Panc1 (cell line): ENCODE measurements at regions not wholly inside any gene's neighbourhood (a gene's known extent, or its start where the extent isn't known, plus 50 kb on each side); places are given as distances from the start of the nearest gene placed in this dataset.

Experiments
- CTCF ChIP-seq: fragments of 450-650 bp; IDR thresholded peaks from 2 replicates; pipeline ENCODE4 v1.5.1; 2017; ENCODE audit warnings: mild to moderate bottlenecking
- POLR2AphosphoS5 ChIP-seq: IDR thresholded peaks from 2 replicates; pipeline ENCODE4 v1.6.1; 2012; ENCODE audit warnings: mild to moderate bottlenecking, low read depth, low read length, moderate library complexity
- SIN3A ChIP-seq: IDR thresholded peaks from 2 replicates; pipeline ENCODE4 v1.6.1; 2012; ENCODE audit warnings: low read depth, mild to moderate bottlenecking, low read length, moderate library complexity, borderline replicate concordance; ENCODE audit not compliant: insufficient read depth

DNA sequence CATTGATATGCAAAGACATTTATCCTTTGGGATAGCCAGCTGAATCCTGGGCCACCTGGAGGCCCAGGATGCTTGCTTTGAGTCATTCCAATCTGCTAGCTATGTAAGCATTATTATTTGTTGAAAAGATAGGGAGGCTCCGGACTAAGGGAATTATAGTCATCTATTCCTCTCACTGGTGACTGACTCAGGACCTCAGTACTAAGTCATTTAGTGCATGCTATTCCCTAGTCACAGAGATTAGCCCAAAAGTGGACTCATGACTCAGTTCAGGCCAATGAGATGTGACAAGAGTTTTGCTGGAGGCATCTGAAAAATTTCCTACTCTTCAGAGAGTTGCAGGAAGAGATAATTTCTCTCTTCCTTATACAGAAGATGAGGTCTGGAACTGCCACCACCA, 67.9 kb upstream of the ITM2B start:
- TF ChIP-seq CTCF (no peak), POLR2AphosphoS5 (no peak), SIN3A (no peak)
